K562 (cell line): ENCODE measurements at regions not wholly inside any gene's neighbourhood (a gene's known extent, or its start where the extent isn't known, plus 50 kb on each side); places are given as distances from the start of the nearest gene placed in this dataset.

Source experiments
- ARNT ChIP-seq, 2 experiments: fragments of 450-650 bp; IDR thresholded peaks; 2 replicates each; pipeline ENCODE4 v1.6.1; 2016; ENCODE audit warnings: mild to moderate bottlenecking in 1 of 2
- ATF7 ChIP-seq: fragments of 450-650 bp; IDR thresholded peaks from 2 replicates; pipeline ENCODE4 v1.7.1; 2014; ENCODE audit warnings: mild to moderate bottlenecking, moderate library complexity
- BDP1 ChIP-seq: IDR thresholded peaks from 3 replicates; pipeline ENCODE4 v1.6.1; 2011; ENCODE audit not compliant: insufficient read length, insufficient read depth
- ETS2 ChIP-seq: IDR thresholded peaks from 2 replicates; pipeline ENCODE4 v1.6.1; 2016; ENCODE audit warnings: borderline replicate concordance, missing genetic modification characterization, mild to moderate bottlenecking, moderate library complexity, missing compliant biosample characterization; ENCODE audit not compliant: poor library complexity, severe bottlenecking
- FUS ChIP-seq: fragments of 200-400 bp; formaldehyde crosslinking; optimal IDR thresholded peaks from 2 replicates; pipeline ENCODE3; 2017; ENCODE audit warnings: low read depth, low read length
- JUND ChIP-seq, 2 experiments: IDR thresholded peaks; 2 replicates in 1 of 2; 3 replicates in 1 of 2; pipeline ENCODE4 v1.6.1; 2011; ENCODE audit warnings: borderline replicate concordance in 2 of 2, low read depth in 2 of 2, low read length in 2 of 2, improper control_type of control experiment in 1 of 2, missing biosample characterization in 1 of 2, missing genetic modification characterization in 1 of 2, missing genetic modification reagents in 1 of 2
- MBD2 ChIP-seq: sonication (generic); IDR thresholded peaks from 2 replicates; pipeline ENCODE4 v1.6.1; 2016; ENCODE audit warnings: low read depth, borderline replicate concordance
- MGA ChIP-seq: fragments of 450-650 bp; IDR thresholded peaks from 2 replicates; pipeline ENCODE4 v1.6.1; 2016; ENCODE audit warnings: mild to moderate bottlenecking, moderate library complexity
- MYBL2 ChIP-seq, 2 experiments: fragments of 450-650 bp in 1 of 2; sonication (generic) in 1 of 2; formaldehyde crosslinking in 1 of 2; IDR thresholded peaks; 2 replicates each; pipeline versions ENCODE4 v1.6.1 to v1.8.1; 2017 to 2022; ENCODE audit warnings: borderline replicate concordance in 1 of 2, inconsistent platforms in 1 of 2, low read depth in 1 of 2, mild to moderate bottlenecking in 1 of 2, missing genetic modification reagents in 1 of 2, moderate library complexity in 1 of 2
- PREB ChIP-seq: sonication (generic); formaldehyde crosslinking; IDR thresholded peaks from 2 replicates; pipeline ENCODE4 v1.8.1; 2023; ENCODE audit warnings: mild to moderate bottlenecking, missing genetic modification reagents
- ZNF3 ChIP-seq: fragments of 250-450 bp; sonication (Bioruptor Pico); IDR thresholded peaks from 2 replicates; pipeline ENCODE4 v1.5.0; 2021; ENCODE audit warnings: mild to moderate bottlenecking, moderate library complexity

GRCh38 chr3:193885832-193886231 is 250.1 kb upstream of the HES1 start (continued):
- TF ChIP-seq MGA: peak; percentile 73
- TF ChIP-seq MYBL2 (IDR thresholded peaks at IDR 0.05; ENCODE audit: low read depth): no peak
- TF ChIP-seq MYBL2 (CRISPR knock-in tag; IDR thresholded peaks at IDR 0.05; ENCODE audit: borderline replicate concordance): no peak
- TF ChIP-seq MBD2: no peak
- no peak for TF ChIP-seq BDP1
- TF ChIP-seq ATF7: peak; percentile 42; the same call in 1 of the 2 replicates
- TF ChIP-seq PREB: no peak
- no peak for TF ChIP-seq FUS
- no peak for TF ChIP-seq ETS2 (tag)
- TF ChIP-seq ZNF3: no peak
- TF ChIP-seq JUND (IDR thresholded peaks at IDR 0.05; ENCODE audit: borderline replicate concordance, low read depth, low read length): 0 out of 2 replicates have a peak, but pooled peaks have one; percentile 35
- no peak for TF ChIP-seq JUND (tag; IDR thresholded peaks at IDR 0.05; ENCODE audit: borderline replicate concordance, low read depth, low read length)
- TF ChIP-seq ARNT (IDR thresholded peaks at IDR 0.05): peak in 1 of 2 experiments; percentile 68; a peak in 1 of 4 replicates
